IMR-90 (cell line): ENCODE measurements at regions not wholly inside any gene's neighbourhood (a gene's known extent, or its start where the extent isn't known, plus 50 kb on each side); places are given as distances from the start of the nearest gene placed in this dataset.

Experiments used
- ATAC-seq: fragments of 200-7000 bp; cut with Tn5 transposase; 2 replicates; pipeline ENCODE4 v1.9.1; 2020; ENCODE audit warnings: low read depth, mild to moderate bottlenecking, moderate library complexity
- BruUV-seq: library from RNA; stranded (reverse); fragments of 400-500 nt; replicated peaks from 2 replicates; lab custom pipeline; 2021; lab: Mats Ljungman, UMichigan
- CTCF ChIA-PET: fragments of 300-600 bp; formaldehyde crosslinking; extraction: SDS; loops from one replicate; lab custom pipeline; 2021; ENCODE audit warnings: antibody characterized with exemption; lab: Yijun Ruan, JAX
- POLR2A ChIA-PET: fragments of 300-600 bp; sonication (Branson Sonifier 250); formaldehyde crosslinking; loops from one replicate; lab custom pipeline; 2022; ENCODE audit warnings: antibody characterized with exemption; ENCODE audit not compliant: unreplicated experiment; lab: Charles Lee
- DNase-seq: peaks from one replicate; pipeline ENCODE4 v3.0.0; 2013
- H2AFZ ChIP-seq: replicated peaks from 2 replicates; pipeline ENCODE3; 2013; ENCODE audit warnings: low read length, mild to moderate bottlenecking; ENCODE audit not compliant: poor library complexity
- H2AK5ac ChIP-seq: 2 replicates; pipeline ENCODE4 v1.6.1; 2013; ENCODE audit warnings: low read depth, low read length, inconsistent platforms
- H2AK9ac ChIP-seq: replicated peaks from 2 replicates; pipeline ENCODE3; 2013; ENCODE audit warnings: mild to moderate bottlenecking, low read depth, low read length, moderate library complexity; ENCODE audit not compliant: poor library complexity
- H2BK120ac ChIP-seq: 2 replicates; pipeline ENCODE4 v1.6.1; 2013; ENCODE audit warnings: low read depth, low read length, inconsistent platforms
- H2BK15ac ChIP-seq: 3 replicates; pipeline ENCODE4 v1.6.1; 2013; ENCODE audit warnings: low read depth, low read length, inconsistent platforms
- H2BK20ac ChIP-seq: 2 replicates; pipeline ENCODE4 v1.6.1; 2013; ENCODE audit warnings: low read depth, mild to moderate bottlenecking, inconsistent platforms, low read length, moderate library complexity
- H2BK5ac ChIP-seq: 2 replicates; pipeline ENCODE4 v1.6.1; 2013; ENCODE audit warnings: mild to moderate bottlenecking, low read depth, low read length, inconsistent platforms; ENCODE audit not compliant: poor library complexity, severe bottlenecking
- H3K14ac ChIP-seq: replicated peaks from 2 replicates; pipeline ENCODE4 v1.6.1; 2013; ENCODE audit warnings: low read depth, low read length, inconsistent platforms
- H3K18ac ChIP-seq: 2 replicates; pipeline ENCODE4 v1.6.1; 2013; ENCODE audit warnings: low read depth, low read length, control low read depth
- H3K23ac ChIP-seq: 2 replicates; pipeline ENCODE4 v1.6.1; 2013; ENCODE audit warnings: low read depth, low read length, inconsistent platforms
- H3K27ac ChIP-seq: 2 replicates; pipeline ENCODE4 v1.5.1; 2013; ENCODE audit warnings: mild to moderate bottlenecking, control low read depth, low read length; ENCODE audit not compliant: insufficient read depth
- H3K27me3 ChIP-seq: 2 replicates; pipeline ENCODE4 v1.6.1; 2013; ENCODE audit warnings: low read length; ENCODE audit not compliant: control insufficient read depth, insufficient read depth
- H3K36me3 ChIP-seq: 2 replicates; pipeline ENCODE4 v1.6.1; 2013; ENCODE audit warnings: low read length, mixed read lengths; ENCODE audit not compliant: control insufficient read depth, insufficient read depth
- H3K4ac ChIP-seq: 2 replicates; pipeline ENCODE4 v1.6.1; 2013; ENCODE audit warnings: low read depth, low read length, inconsistent platforms
- H3K4me1 ChIP-seq: 2 replicates; pipeline ENCODE4 v1.6.1; 2013; ENCODE audit warnings: low read length, mixed read lengths; ENCODE audit not compliant: control insufficient read depth, insufficient read depth
- H3K4me2 ChIP-seq: 2 replicates; pipeline ENCODE4 v1.6.1; 2013; ENCODE audit warnings: low read depth, mild to moderate bottlenecking, control low read depth, low read length, moderate library complexity
- H3K4me3 ChIP-seq: 2 replicates; pipeline ENCODE4 v1.5.1; 2013; ENCODE audit warnings: low read depth, mild to moderate bottlenecking, control low read depth, low read length, moderate library complexity; ENCODE audit not compliant: insufficient read depth
- H3K56ac ChIP-seq: 2 replicates; pipeline ENCODE4 v1.6.1; 2013; ENCODE audit warnings: low read length, inconsistent platforms; ENCODE audit not compliant: insufficient read depth; ENCODE audit errors: extremely low read depth
- H3K79me1 ChIP-seq, 2 experiments: 2 replicates each; pipeline ENCODE4 v1.6.1; 2013; ENCODE audit warnings: low read length in 2 of 2, inconsistent platforms in 1 of 2, low read depth in 1 of 2
- H3K9ac ChIP-seq: 2 replicates; pipeline ENCODE4 v1.6.1; 2013; ENCODE audit warnings: low read depth, low read length, control low read depth
- H3K9me1 ChIP-seq: 2 replicates; pipeline ENCODE4 v1.6.1; 2013; ENCODE audit warnings: low read length, inconsistent platforms; ENCODE audit not compliant: insufficient read depth
- H3K9me3 ChIP-seq: 2 replicates; pipeline ENCODE4 v1.6.1; 2013; ENCODE audit warnings: low read length; ENCODE audit not compliant: control insufficient read depth, insufficient read depth
- H4K20me1 ChIP-seq: 2 replicates; pipeline ENCODE4 v1.6.1; 2013; ENCODE audit warnings: low read length, inconsistent platforms; ENCODE audit not compliant: insufficient read depth
- H4K5ac ChIP-seq: 2 replicates; pipeline ENCODE4 v1.6.1; 2013; ENCODE audit warnings: mild to moderate bottlenecking, low read depth, low read length, control low read depth
- H4K8ac ChIP-seq, 2 experiments: 2 replicates each; pipeline ENCODE4 v1.6.1; 2013; ENCODE audit warnings: low read depth in 2 of 2, low read length in 2 of 2, control low read depth in 1 of 2, inconsistent platforms in 1 of 2
- H4K91ac ChIP-seq: 2 replicates; pipeline ENCODE4 v1.6.1; 2013; ENCODE audit warnings: low read depth, low read length, inconsistent platforms; ENCODE audit not compliant: insufficient read depth
- FOS ChIP-seq: fragments of 150-350 bp; IDR thresholded peaks from 2 replicates; pipeline ENCODE4 v1.6.1; 2016; ENCODE audit warnings: low read depth, low read length
- MAFK ChIP-seq: IDR thresholded peaks from 2 replicates; pipeline ENCODE4 v1.6.1; 2012; ENCODE audit warnings: low read depth, low read length, improper control_type of control experiment
- MXI1 ChIP-seq: IDR thresholded peaks from 2 replicates; pipeline ENCODE4 v1.6.1; 2012; ENCODE audit warnings: low read depth, mild to moderate bottlenecking, low read length, moderate library complexity, borderline replicate concordance
- POLR2A ChIP-seq: IDR thresholded peaks from 2 replicates; pipeline ENCODE4 v1.6.1; 2012; ENCODE audit warnings: mild to moderate bottlenecking, low read depth, low read length
- RAD21 ChIP-seq: IDR thresholded peaks from 2 replicates; pipeline ENCODE4 v1.6.1; 2012; ENCODE audit warnings: low read length, improper control_type of control experiment
- RCOR1 ChIP-seq: IDR thresholded peaks from 2 replicates; pipeline ENCODE4 v1.6.1; 2012; ENCODE audit warnings: mild to moderate bottlenecking, low read length, improper control_type of control experiment; ENCODE audit not compliant: insufficient replicate concordance
- SMC3 ChIP-seq: fragments of 150-350 bp; IDR thresholded peaks from 2 replicates; pipeline ENCODE4 v1.6.1; 2016; ENCODE audit warnings: low read depth, mild to moderate bottlenecking, antibody characterized with exemption, low read length, moderate library complexity
- dilution Hi-C: fragments of 300-500 bp; cut with HindIII; formaldehyde crosslinking; loops from one replicate; pipeline ENCODE4 v1.14.3; 2018; ENCODE audit warnings: low sequenced_read_pairs; ENCODE audit not compliant: unreplicated experiment
- in situ Hi-C: fragments of 300-500 bp; cut with MboI; formaldehyde crosslinking; loops from 3 replicates; pipeline ENCODE4 v1.14.3; 2019; ENCODE audit warnings: low sequenced_read_pairs, inconsistent platforms, mixed read lengths
- intact Hi-C: fragments of 100-400 bp; cut with micrococcal nuclease; formaldehyde crosslinking; loops from 2 replicates; pipeline ENCODE4 v1.10.0; 2022

DNA sequence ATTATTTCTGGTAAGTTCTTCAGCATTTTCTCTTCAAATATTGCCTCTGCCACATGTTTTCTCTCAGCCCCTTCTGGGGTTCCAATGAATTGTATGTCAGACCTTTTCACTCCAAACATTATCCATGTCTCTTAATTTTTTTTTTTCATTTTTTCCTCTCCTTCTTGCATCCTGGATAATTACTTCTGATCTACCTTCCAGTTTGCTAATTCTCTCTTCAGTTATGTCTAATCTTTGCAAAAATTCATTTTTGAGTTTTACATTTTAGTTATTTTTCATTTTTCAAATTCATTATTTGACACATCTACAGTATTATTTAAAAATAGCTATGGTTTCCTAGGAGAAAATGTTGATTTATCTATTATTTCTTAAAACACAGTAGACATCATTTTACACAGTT lies 271.7 kb downstream of the TFAP2B start:
- no TSS peak for BruUV-seq
- Histone ChIP-seq H2AK5ac (no peak overlapping the region), H3K9me3 (peaks cover 3% of the 10 kb centered on the region; the same call in 1 of the 2 replicates), H3K27me3 (no peaks in the 10 kb centered on the region), H2AK9ac (no peak overlapping the region), H2BK15ac (no peak overlapping the region), H3K56ac (no peak overlapping the region), H3K36me3 (no peaks in the 10 kb centered on the region), H3K4me1 (no peaks in the 10 kb centered on the region), H3K27ac (no peak overlapping the region), H3K23ac (no peak overlapping the region), H3K79me1 (no peaks in the 10 kb centered on the region), H3K9me1 (no peaks in the 10 kb centered on the region), H4K91ac (no peak overlapping the region), H2BK120ac (no peak overlapping the region), H4K8ac (no peak overlapping the region), H3K4ac (no peak overlapping the region), H2AFZ (no peak overlapping the region), H3K4me3 (no peak overlapping the region), H3K14ac (no peak overlapping the region), H4K5ac (no peak overlapping the region), H3K9ac (no peak overlapping the region), H2BK20ac (no peak overlapping the region), H3K18ac (no peak overlapping the region), H4K20me1 (no peaks in the 10 kb centered on the region), H2BK5ac (no peak overlapping the region), H3K4me2 (no peak overlapping the region)
- no peak for ATAC-seq
- ChIA-PET CTCF (no interaction called here), POLR2A (no interaction called here)
- TF ChIP-seq MAFK = no peak
- TF ChIP-seq MXI1 = no peak
- TF ChIP-seq RAD21 = no peak
- TF ChIP-seq POLR2A = no peak
- no peak for TF ChIP-seq RCOR1
- no peak for TF ChIP-seq SMC3
- TF ChIP-seq FOS = no peak
- intact Hi-C loops = no loop called here
- dilution Hi-C loops = no loop called here
- in situ Hi-C loops = no loop called here
- DNase-seq = no peak
